ENCODE measurements at regions not wholly inside any gene's neighbourhood (a gene's known extent, or its start where the extent isn't known, plus 50 kb on each side); places are given as distances from the start of the nearest gene placed in this dataset.

DNA sequence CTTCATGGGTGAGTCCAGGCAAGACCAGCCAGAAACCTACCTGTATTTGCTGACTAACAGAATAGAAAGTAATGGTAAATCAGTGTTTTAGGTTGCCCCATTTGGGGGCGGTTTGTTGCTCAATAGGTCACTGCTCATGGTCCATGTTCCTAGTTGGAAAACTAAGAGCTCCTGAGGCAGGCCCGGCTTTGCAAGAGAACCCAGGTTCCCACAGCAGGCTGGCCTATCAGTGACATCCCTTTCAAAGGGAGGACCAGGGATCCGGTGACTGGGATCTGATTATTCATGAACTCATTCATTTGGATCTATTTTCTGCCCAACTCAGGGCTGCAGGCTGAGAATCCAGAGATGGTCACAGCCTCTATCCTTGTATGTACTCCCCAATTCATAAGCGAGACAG lies 163.9 kb downstream of the WNT7A start:
- Histone ChIP-seq H2AFZ (ENCODE audit: low read length) (no peak overlapping the region), H3K4ac (ENCODE audit: low read depth, low read length) (no peak overlapping the region), H3K9me3 (ENCODE audit: control insufficient read depth, low read depth, low read length) (no peaks in the 10 kb centered on the region), H4K8ac (replicated peaks; ENCODE audit: insufficient read length, low read depth, low read length) (no peak overlapping the region), H3K23me2 (ENCODE audit: insufficient read length, low read depth, low read length, poor library complexity, severe bottlenecking) (no peaks in the 10 kb centered on the region), H4K5ac (ENCODE audit: insufficient read length, low read depth, low read length) (no peak overlapping the region), H3K23ac (ENCODE audit: insufficient read length, low read depth, low read length) (no peak overlapping the region), H3T11ph (ENCODE audit: low read length) (no peak overlapping the region), H3K14ac (ENCODE audit: insufficient read depth, low read length) (no peak overlapping the region), H3K27me3 (ENCODE audit: insufficient read depth, low read length) (no peaks in the 10 kb centered on the region), H2BK15ac (ENCODE audit: low read depth, low read length) (no peak overlapping the region), H2AK5ac (ENCODE audit: insufficient read length, low read length) (no peak overlapping the region), H3K79me1 (ENCODE audit: insufficient read depth, low read depth, low read length, poor library complexity, severe bottlenecking) (no peaks in the 10 kb centered on the region), H3K4me2 (ENCODE audit: insufficient read depth, insufficient read length, low read length) (no peak overlapping the region), H3K56ac (ENCODE audit: insufficient read length, low read depth, low read length) (no peak overlapping the region), H2BK12ac (ENCODE audit: insufficient read length, low read depth, low read length) (no peak overlapping the region), H4K91ac (ENCODE audit: insufficient read length, low read depth, low read length) (no peak overlapping the region), H3K79me2 (ENCODE audit: insufficient read depth, low read length) (no peaks in the 10 kb centered on the region), H4K20me1 (ENCODE audit: control insufficient read depth, insufficient read depth, insufficient read length) (no peaks in the 10 kb centered on the region), H3K27ac (ENCODE audit: insufficient read length, low read depth, low read length) (no peak overlapping the region), H2BK5ac (ENCODE audit: insufficient read length, low read length) (no peak overlapping the region), H3K9ac (ENCODE audit: extremely low read depth, insufficient read length, low read length) (no peak overlapping the region), H3K18ac (ENCODE audit: insufficient read length, low read depth, low read length) (no peak overlapping the region), H3K4me1 (ENCODE audit: insufficient read depth, low read length) (peaks cover 5% of the 10 kb centered on the region; the same call in 1 of the 2 replicates), H2BK20ac (ENCODE audit: low read depth, low read length, poor library complexity, severe bottlenecking) (no peak overlapping the region), H2BK120ac (ENCODE audit: low read depth, low read length, poor library complexity, severe bottlenecking) (no peak overlapping the region)
- peaks cover 24% of the 10 kb centered on the region for H3K27me3 Mint-ChIP-seq (ENCODE audit: low read depth)
- TF ChIP-seq CTCF (conservative IDR thresholded peaks at IDR 0.05), result no peak
- peaks cover 13 to 18% of the 10 kb centered on the region in 2 experiments for H3K4me1 Mint-ChIP-seq
- no peak overlapping the region for H3K27ac Mint-ChIP-seq
- no peak overlapping the region for H3K4me3 Mint-ChIP-seq
- peaks cover 0 to 15% (median 5%) of the 10 kb centered on the region in 3 experiments; a peak in 2 of 7 replicates for H3K36me3 Mint-ChIP-seq (ENCODE audit: insufficient read depth in 1 of 3, low read depth in 3 of 3)
- WGBS (ENCODE audit: extremely low coverage, insufficient read length, low lambda C conversion rate), result no CpG with 5 or more reads among the region's 4 CpGs
- DNase-seq, result peak; percentile 6
- H3K9me3 Mint-ChIP-seq, result peaks cover 24 to 36% of the 10 kb centered on the region in 2 experiments

Data from H9 (cell line).